ACHN (cell line): ENCODE measurements at regions not wholly inside any gene's neighbourhood (a gene's known extent, or its start where the extent isn't known, plus 50 kb on each side); places are given as distances from the start of the nearest gene placed in this dataset.

ENCODE experiments used
- DNase-seq: peaks from one replicate; pipeline ENCODE4 v3.0.0-alpha.2; 2015
- in situ Hi-C: cut with HindIII; loops from 2 replicates; pipeline ENCODE4 v1.10.0; 2017; ENCODE audit warnings: low sequenced_read_pairs, low pct_ligation_motif_present, low pct_unique_long_range_greater_than_20kb

GRCh38 chr9:126081746-126082145 lies 244.9 kb upstream of the MVB12B start:
- in situ Hi-C loops, result no loop called here

GRCh38 chr9:126084008-126084407 lies 242.6 kb upstream of the MVB12B start:
- in situ Hi-C loops, result no loop called here
- DNase-seq, result no peak

More at GRCh38 chr9:126081746-126082145, 244.9 kb upstream of the MVB12B start:
- no peak for DNase-seq

- in situ Hi-C loops, result no loop called here
- DNase-seq, result no peak
Measured at GRCh38 chr9:126084696-126085095, 241.9 kb upstream of the MVB12B start.

GRCh38 chr9:126085170-126085569 lies 241.5 kb upstream of the MVB12B start:
- in situ Hi-C loops, result no loop called here
- no peak for DNase-seq

DNA sequence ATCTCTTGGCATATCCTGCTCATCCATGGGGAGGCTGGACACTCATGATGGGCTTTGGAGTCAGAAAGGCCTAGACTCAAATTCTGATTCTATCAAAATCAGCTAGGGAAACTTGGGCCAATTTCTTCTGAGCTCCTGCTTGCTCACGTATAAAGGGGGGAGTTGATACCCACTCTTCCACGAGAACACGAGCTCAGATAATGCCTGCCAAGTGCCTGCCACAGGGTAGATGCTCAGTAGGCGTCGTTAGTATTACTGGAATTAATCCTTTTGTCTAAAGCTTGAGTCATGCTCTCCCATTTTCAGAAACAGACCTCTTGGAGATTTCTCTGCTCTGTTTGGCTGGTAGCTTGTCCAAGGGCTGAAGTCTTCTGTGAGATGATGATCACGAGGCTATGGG lies 238.3 kb upstream of the MVB12B start:
- in situ Hi-C loops, result no loop called here
- DNase-seq, result no peak

DNA sequence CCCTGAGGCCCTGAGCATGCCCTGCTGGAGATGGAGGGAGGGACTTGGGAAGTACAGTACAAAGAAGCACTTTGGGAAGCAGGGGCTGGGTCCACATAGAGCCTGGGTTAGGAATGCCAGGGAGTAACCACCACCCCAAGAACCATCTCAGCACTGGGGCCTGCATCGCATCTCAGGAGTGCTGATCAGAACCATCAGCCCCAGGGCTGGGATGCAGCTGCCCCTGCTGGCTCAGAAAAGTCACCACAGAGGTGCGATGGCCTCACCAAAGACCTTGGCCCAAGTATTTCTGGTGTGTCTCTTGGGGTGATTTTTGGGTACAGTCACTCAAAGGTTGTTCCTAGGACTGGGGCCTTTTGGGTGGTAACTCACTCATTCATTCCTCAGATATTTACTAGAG lies 236.8 kb upstream of the MVB12B start:
- in situ Hi-C loops, result no loop called here
- DNase-seq, result no peak

GRCh38 chr9:126093771-126094170 lies 232.9 kb upstream of the MVB12B start:
- in situ Hi-C loops, result no loop called here
- DNase-seq, result no peak

DNA sequence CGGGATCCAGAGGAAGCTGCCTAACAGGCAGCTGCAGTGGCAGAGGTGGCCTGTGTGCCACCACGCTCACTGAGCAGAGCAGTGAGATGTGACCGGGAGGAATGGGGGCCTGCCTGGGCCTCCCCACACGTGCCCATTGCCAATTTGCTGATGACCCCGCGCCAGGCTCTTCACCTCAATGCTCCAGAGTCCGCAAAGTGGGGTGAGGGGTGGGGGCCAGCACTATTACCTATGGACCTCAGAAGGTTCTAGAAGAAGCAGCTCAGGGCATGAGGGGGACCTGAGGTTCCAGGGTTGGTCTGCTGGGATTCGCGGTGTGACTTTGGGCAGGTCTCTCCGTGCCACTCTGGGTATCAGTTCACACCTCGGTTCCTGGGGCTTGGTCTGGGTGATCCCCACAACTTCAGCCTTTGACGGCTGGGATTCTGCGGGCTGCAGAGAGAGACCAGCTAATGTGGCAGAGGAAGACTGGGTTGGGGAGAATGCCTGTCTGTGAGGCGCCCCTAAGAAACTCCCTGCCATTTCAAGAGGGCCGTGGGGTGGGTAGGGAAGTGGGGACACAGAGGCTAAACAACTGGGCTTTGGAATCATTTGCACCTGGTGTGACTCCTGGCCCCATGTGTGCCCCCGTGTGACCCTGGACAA lies 231.0 kb upstream of the MVB12B start:
- in situ Hi-C loops, result no loop called here
- DNase-seq, result no peak

GRCh38 chr9:126096340-126096739 lies 230.3 kb upstream of the MVB12B start:
- DNase-seq, result no peak
- in situ Hi-C loops, result no loop called here

GRCh38 chr9:126097679-126098078 lies 228.9 kb upstream of the MVB12B start:
- in situ Hi-C loops, result no loop called here
- DNase-seq, result no peak

DNA sequence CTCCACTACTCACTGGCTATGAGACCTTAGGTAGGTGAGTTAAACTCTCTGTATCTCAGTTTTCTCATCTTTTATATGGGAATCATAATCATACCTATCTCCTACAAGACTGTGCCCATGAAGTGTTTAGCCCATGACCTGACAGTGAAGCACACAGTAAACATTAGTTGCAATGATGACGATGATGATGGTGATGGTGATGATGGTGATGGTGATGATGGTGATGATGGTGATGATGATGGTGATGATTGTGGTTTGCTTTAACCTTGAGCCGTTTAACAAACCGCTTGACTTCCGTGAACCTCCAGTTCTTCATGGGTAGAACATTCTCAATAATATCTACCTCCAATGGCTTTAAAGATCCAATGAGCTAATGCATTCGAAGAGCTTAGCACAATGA lies 220.2 kb upstream of the MVB12B start:
- in situ Hi-C loops, result no loop called here
- DNase-seq, result no peak

GRCh38 chr9:126107693-126108092 lies 218.9 kb upstream of the MVB12B start:
- DNase-seq, result no peak
- in situ Hi-C loops, result no loop called here

DNA sequence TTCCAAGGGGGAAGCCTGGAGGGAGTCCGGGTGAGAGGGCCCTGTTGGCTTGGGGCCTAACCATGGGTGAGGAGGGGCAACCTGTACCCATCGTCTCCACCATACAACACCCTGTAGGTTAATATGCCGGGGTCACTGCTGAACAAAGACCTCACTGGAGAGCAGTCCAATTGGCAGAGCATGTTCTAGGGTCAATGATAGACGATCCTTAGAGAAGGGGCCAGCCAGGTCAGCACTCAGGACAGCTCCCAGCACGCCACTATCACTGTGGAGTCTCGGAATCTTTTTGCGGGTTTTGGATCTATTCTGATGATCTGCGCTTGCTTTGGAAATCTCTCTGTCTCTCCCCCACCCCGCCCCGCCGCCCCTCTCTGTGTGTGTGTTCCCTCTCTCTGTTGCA lies 218.4 kb upstream of the MVB12B start:
- no peak for DNase-seq
- in situ Hi-C loops, result no loop called here

DNA sequence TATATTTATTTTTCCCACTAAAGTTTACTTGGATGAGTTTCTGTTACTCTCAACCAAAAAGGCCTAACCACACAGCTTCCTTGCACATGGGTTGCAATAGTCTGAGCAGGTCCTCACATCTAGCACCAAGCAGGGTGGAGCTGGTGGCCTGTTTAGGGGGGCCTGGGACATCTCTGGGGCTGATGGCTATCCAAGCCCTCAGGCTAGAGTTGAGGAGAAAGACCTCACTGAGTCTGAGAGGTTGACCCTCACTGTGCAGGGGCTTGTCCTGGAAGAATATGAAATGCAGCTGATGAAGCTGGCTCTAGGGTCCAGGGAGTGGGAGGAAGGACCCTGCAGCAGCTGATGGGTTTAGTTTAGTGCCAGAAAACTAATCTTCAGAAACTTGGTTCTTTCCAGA lies 217.1 kb upstream of the MVB12B start:
- DNase-seq, result no peak
- in situ Hi-C loops, result no loop called here

DNA sequence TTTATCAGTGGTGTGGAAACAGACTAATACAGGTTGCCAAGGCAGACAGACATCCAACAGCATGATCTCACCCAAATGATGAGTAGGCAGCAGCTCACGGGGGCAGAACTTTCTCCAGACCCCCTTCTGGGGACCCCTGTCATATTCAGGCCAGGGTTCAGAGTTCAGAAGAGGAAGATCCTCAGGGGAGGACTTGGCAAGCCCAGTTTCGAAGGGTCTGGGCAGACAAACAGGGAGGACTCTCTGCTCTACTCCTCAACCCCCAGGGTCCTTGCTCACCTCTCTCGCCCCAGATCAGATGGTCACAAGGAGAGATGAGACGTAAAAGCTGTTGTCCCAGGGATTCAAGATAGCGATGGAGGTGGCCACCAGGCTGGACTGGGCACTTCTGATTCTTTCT lies 215.1 kb upstream of the MVB12B start:
- in situ Hi-C loops, result no loop called here

GRCh38 chr9:126112135-126112720 lies 214.4 kb upstream of the MVB12B start:
- DNase-seq, result no peak
- in situ Hi-C loops, result no loop called here

More for the DNA sequence above, 215.1 kb upstream of the MVB12B start:
- no peak for DNase-seq

DNA sequence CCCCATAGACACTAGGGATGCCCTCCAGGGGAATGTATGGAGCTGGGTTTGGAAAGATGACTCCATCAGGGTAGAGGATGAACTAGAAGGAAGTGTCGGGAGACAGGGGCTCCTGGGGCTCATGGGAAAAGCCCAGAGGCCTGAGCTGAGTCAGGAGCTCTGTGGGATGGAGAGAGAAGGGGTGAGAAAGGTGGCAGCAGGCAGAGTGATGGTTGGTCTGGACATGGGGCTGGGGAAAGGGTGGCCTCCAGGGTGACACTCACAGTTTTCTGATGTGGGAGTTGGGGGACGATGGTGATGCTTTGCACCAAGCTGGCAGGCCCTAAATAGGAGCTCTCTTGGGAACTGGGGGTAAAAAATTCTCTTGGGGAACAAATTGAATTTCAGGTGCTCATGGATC lies 213.5 kb upstream of the MVB12B start:
- DNase-seq, result no peak
- in situ Hi-C loops, result no loop called here

DNA sequence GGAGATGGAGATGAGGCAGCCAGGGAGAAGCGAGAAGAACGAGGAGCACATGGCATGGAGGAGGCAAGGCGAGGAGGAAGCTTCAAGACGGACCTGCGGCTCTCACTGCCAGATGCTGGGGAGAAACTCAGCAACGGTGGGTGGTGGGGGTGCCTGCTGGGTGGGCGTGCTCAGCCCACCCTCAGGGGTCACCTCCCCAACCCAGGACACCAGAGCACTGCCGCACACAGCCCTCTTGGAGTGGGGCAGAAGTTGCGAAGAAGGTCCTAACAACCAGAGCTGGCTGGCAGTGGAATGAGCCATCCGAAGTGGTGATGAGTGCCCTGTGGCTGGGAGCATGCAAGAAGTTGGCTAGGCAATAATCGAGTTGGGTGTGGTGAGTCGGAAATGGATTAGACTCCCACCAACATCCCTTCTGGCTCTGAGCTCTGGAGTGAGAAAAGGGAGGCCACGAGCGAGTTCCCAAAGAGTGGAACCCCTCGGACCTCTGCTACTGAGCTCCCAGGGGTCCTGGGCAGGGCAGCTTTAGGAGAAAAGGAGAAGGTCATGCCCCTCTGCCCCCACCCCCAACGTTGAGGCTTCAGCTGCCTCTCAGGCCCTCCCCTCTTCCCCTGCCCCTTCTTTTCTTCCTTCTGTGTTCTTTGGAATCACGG lies 212.7 kb upstream of the MVB12B start:
- DNase-seq, result no peak
- in situ Hi-C loops, result no loop called here

- DNase-seq, result no peak
Measured at GRCh38 chr9:126114409-126114760, 212.2 kb upstream of the MVB12B start.

GRCh38 chr9:126114850-126115460 lies 211.7 kb upstream of the MVB12B start:
- DNase-seq, result no peak
- in situ Hi-C loops, result no loop called here

More at GRCh38 chr9:126114409-126114760, 212.2 kb upstream of the MVB12B start:
- in situ Hi-C loops, result no loop called here
